OCI-LY1 (cell line): ENCODE measurements at regions not wholly inside any gene's neighbourhood (a gene's known extent, or its start where the extent isn't known, plus 50 kb on each side); places are given as distances from the start of the nearest gene placed in this dataset.

ENCODE experiments used
- H2AFZ ChIP-seq: fragments of 200-600 bp; sonication (generic), shearing (Covaris generic); 2 replicates; pipeline ENCODE4 v1.6.0; 2014; ENCODE audit warnings: antibody characterized with exemption, mild to moderate bottlenecking, low read length
- H3F3A ChIP-seq: fragments of 200-600 bp; sonication (generic), shearing (Covaris generic); 2 replicates; pipeline ENCODE4 v1.6.0; 2014; ENCODE audit warnings: mild to moderate bottlenecking, antibody characterized with exemption, low read length, moderate library complexity; ENCODE audit not compliant: insufficient read depth
- H3K27ac ChIP-seq: fragments of 200-600 bp; sonication (generic); 2 replicates; pipeline ENCODE4 v1.5.1; 2014; ENCODE audit warnings: low read length, mixed run types, mild to moderate bottlenecking, low read depth; ENCODE audit not compliant: poor library complexity, severe bottlenecking
- H3K27me3 ChIP-seq: fragments of 200-600 bp; sonication (generic); 2 replicates; pipeline ENCODE4 v1.6.0; 2014; ENCODE audit warnings: antibody characterized with exemption, mild to moderate bottlenecking, low read length, moderate library complexity; ENCODE audit not compliant: insufficient read depth
- H3K36me3 ChIP-seq: fragments of 200-600 bp; sonication (generic); 2 replicates; pipeline ENCODE4 v1.6.1; 2014; ENCODE audit warnings: mild to moderate bottlenecking, antibody characterized with exemption, low read length, moderate library complexity, mixed read lengths; ENCODE audit not compliant: insufficient read depth
- H3K4me1 ChIP-seq: fragments of 200-600 bp; sonication (generic); 2 replicates; pipeline ENCODE4 v1.5.1; 2014; ENCODE audit warnings: mild to moderate bottlenecking, low read length, moderate library complexity; ENCODE audit not compliant: insufficient read depth, severe bottlenecking
- H3K4me2 ChIP-seq: fragments of 200-600 bp; sonication (generic), shearing (Covaris generic); 2 replicates; pipeline ENCODE4 v1.6.1; 2014; ENCODE audit warnings: low read length
- H3K4me3 ChIP-seq: fragments of 200-600 bp; sonication (generic); 2 replicates; pipeline ENCODE4 v1.5.1; 2014; ENCODE audit warnings: low read length, low read depth, mild to moderate bottlenecking, mixed read lengths; ENCODE audit not compliant: poor library complexity, severe bottlenecking
- H3K79me2 ChIP-seq: fragments of 200-600 bp; shearing (Covaris generic); 2 replicates; pipeline ENCODE4 v1.6.1; 2016; ENCODE audit warnings: mixed run types, low read length, mixed read lengths; ENCODE audit not compliant: insufficient read depth
- H3K9ac ChIP-seq: fragments of 200-600 bp; sonication (generic), shearing (Covaris generic); 2 replicates; pipeline ENCODE4 v1.6.1; 2014; ENCODE audit warnings: mild to moderate bottlenecking, low read length, mixed read lengths
- H3K9me2 ChIP-seq: fragments of 200-600 bp; sonication (generic), shearing (Covaris generic); 2 replicates; pipeline ENCODE4 v1.6.1; 2014; ENCODE audit warnings: low read depth, mild to moderate bottlenecking, low read length, mixed read lengths
- H3K9me3 ChIP-seq: fragments of 200-600 bp; shearing (Covaris generic); 2 replicates; pipeline ENCODE4 v1.6.1; 2014; ENCODE audit warnings: low read length, mixed read lengths
- H4K20me1 ChIP-seq: fragments of 200-600 bp; sonication (generic), shearing (Covaris generic); 2 replicates; pipeline ENCODE4 v1.6.0; 2016; ENCODE audit warnings: mild to moderate bottlenecking, low read length; ENCODE audit not compliant: insufficient read depth
- CTCF ChIP-seq: fragments of 200-600 bp; sonication (generic), shearing (Covaris generic); IDR thresholded peaks from 2 replicates; pipeline ENCODE4 v1.5.1; 2017; ENCODE audit warnings: mild to moderate bottlenecking, antibody characterized with exemption, low read length, moderate library complexity, mixed read lengths
- EZH2 ChIP-seq: fragments of 200-600 bp; sonication (generic), shearing (Covaris generic); IDR thresholded peaks from 2 replicates; pipeline ENCODE4 v1.8.0; 2017; ENCODE audit warnings: borderline replicate concordance, mixed run types, mild to moderate bottlenecking, antibody characterized with exemption, low read length, moderate library complexity, mixed read lengths

- H3F3A ChIP-seq = no peaks in the 10 kb centered on the region
- no peaks in the 10 kb centered on the region for H3K9me2 ChIP-seq
- no peak overlapping the region for H3K4me2 ChIP-seq
Measured at GRCh38 chr12:41972196-41972595, 172.5 kb downstream of the GXYLT1 start.

DNA sequence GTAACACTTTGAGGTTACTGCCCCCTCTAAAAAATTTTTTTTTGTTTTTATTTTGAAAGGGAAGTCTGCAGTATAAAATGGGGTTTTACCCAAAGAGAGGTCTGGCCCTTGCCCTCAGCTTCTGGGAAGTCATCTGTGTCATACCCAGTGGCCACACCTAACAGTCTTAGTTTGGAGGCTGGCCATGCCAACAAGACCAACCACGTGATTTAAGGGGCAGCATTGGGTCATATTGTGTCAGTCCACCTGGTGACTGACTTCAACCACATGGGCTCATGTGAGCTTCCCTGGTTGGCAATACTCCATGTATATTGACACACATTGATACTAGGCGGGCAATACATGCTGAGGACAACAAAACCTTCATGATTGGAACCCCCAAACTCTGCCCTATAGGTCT is 173.9 kb downstream of the GXYLT1 start:
- Histone ChIP-seq H3K9me2 (no peaks in the 10 kb centered on the region), H3K9me3 (no peaks in the 10 kb centered on the region), H3K9ac (no peak overlapping the region), H3K27ac (no peak overlapping the region), H3K4me2 (no peak overlapping the region), H3K4me1 (no peaks in the 10 kb centered on the region), H4K20me1 (no peaks in the 10 kb centered on the region), H3K79me2 (no peaks in the 10 kb centered on the region), H2AFZ (no peak overlapping the region), H3K27me3 (no peaks in the 10 kb centered on the region), H3K4me3 (no peak overlapping the region), H3K36me3 (no peaks in the 10 kb centered on the region), H3F3A (no peaks in the 10 kb centered on the region)
- no peak for TF ChIP-seq EZH2
- TF ChIP-seq CTCF = no peak

More at GRCh38 chr12:41972196-41972595, 172.5 kb downstream of the GXYLT1 start:
- H2AFZ ChIP-seq = no peak overlapping the region
- no peak overlapping the region for H3K9ac ChIP-seq
- TF ChIP-seq CTCF (no peak), EZH2 (no peak)
- no peaks in the 10 kb centered on the region for H3K4me1 ChIP-seq
- H3K36me3 ChIP-seq = no peaks in the 10 kb centered on the region
- no peaks in the 10 kb centered on the region for H3K79me2 ChIP-seq
- no peaks in the 10 kb centered on the region for H3K27me3 ChIP-seq
- H4K20me1 ChIP-seq = no peaks in the 10 kb centered on the region
- H3K27ac ChIP-seq = no peak overlapping the region
- H3K9me3 ChIP-seq = no peaks in the 10 kb centered on the region
- no peak overlapping the region for H3K4me3 ChIP-seq

DNA sequence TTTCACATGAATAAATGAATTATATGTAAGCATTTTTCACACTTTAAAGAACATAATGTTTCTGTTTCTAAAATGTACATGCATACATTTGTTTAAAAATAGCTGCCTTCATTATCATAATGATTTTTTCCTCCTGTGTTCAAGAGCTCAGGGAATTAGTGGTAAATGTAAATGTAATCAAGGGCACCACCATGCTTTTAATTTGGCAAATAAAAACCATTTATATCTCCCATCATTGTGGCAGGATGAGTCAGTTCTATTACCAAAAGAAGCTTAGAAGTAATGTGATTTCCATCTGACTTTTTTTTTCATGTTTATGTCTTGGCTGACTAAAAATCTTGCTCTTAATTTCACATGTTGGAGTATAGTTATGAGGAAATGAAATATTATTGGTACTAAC is 176.1 kb downstream of the GXYLT1 start:
- TF ChIP-seq EZH2 = no peak
- no peak for TF ChIP-seq CTCF
- no peak overlapping the region for H3K27ac ChIP-seq

More for the DNA sequence above, 176.1 kb downstream of the GXYLT1 start:
- Histone ChIP-seq H3K4me3 (no peak overlapping the region), H3K9me2 (no peaks in the 10 kb centered on the region), H3K36me3 (no peaks in the 10 kb centered on the region), H2AFZ (no peak overlapping the region), H3K9ac (no peak overlapping the region), H3F3A (no peaks in the 10 kb centered on the region), H3K9me3 (no peaks in the 10 kb centered on the region), H3K4me2 (no peak overlapping the region), H3K79me2 (no peaks in the 10 kb centered on the region), H4K20me1 (no peaks in the 10 kb centered on the region), H3K27me3 (no peaks in the 10 kb centered on the region), H3K4me1 (no peaks in the 10 kb centered on the region)
